NCI-H2196 treated with DMSO at 0.1 percent for 48 hours (cell line): ENCODE measurements at regions not wholly inside any gene's neighbourhood (a gene's known extent, or its start where the extent isn't known, plus 50 kb on each side); places are given as distances from the start of the nearest gene placed in this dataset.

Source experiments
- DNase-seq: peaks from one replicate; lab custom pipeline; 2025; ENCODE audit not compliant: unreplicated experiment; lab: John Stamatoyannopoulos, UW

GRCh38 chr4:3671571-3672464 lies 94.4 kb upstream of the ADRA2C start:
- DNase-seq = peak; percentile 16

GRCh38 chr4:3670521-3671519 lies 95.4 kb upstream of the ADRA2C start:
- DNase-seq = no peak

DNA sequence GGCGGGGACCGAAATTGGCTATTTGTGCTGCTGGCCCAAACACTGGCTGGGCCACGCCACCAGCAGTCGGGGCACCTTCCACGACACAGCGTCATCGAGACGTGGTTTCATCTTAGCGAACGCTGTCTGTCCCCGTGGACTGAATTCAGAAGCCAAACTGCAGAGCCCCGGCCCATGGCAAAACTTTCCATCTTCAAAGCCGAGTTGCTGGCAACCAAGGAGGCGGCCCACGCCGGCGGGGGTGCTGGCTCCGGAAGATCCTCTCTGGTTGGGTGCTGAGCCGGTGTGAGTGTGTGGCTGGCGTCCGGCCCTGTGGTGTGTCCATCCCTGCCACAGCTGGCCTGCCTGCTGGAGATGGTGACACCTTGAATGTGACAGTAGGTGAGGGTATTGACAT lies 96.6 kb upstream of the ADRA2C start:
- no peak for DNase-seq

DNA sequence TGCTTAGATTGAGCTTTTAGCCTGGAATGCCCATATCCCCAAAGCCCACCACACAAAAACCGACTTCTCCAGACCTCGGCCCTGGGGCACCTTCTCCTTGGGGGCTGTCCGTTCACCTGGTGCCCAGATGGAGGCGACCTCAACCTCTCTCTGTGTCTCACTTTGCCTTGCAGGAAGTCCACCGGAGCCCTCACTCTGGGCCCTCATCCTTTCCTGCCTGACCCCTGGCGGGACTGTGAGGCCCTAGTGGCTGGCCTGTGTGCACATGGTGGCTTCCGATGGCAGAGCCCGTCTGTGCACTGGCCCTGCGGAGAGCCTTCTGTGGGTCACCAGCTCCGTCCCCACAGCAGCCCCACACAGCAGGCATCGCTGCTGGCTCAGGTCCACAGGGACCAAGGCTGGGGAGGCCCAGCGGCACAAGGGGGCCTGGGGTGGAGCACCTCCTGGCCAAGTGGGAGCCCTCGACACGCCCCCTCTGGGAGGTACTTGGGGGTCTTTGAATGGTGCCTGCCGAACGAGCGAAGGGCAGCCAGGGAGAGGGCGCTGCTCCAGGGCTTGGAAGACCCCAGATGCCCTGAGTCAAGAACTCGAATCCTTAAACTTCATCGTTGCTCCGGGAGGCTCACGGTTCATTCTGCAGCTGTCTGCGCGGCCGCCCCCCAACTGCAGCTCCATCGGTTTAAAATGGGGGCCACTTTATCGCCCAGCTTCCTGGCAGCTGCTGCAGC lies 97.2 kb upstream of the ADRA2C start:
- DNase-seq = no peak

DNA sequence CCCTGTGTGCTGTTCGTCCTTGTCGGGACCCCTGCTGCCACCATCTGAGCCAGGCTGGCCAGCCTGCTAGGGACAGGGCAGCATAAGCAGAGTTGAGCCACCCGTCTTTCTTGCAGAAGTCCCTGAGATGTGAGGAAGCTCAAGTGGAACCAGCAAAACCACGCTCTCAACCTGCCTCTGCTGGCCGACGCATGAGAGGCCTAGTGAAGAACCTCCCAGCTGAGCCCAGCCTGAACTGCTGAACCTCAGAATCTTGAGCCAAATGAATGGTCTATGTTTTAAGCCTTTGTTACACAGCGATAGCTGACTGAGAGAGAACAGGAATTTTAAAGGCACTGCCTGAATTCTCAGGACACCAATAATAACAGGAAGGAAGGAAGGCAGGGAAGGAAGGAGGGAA lies 98.9 kb upstream of the ADRA2C start:
- no peak for DNase-seq

DNA sequence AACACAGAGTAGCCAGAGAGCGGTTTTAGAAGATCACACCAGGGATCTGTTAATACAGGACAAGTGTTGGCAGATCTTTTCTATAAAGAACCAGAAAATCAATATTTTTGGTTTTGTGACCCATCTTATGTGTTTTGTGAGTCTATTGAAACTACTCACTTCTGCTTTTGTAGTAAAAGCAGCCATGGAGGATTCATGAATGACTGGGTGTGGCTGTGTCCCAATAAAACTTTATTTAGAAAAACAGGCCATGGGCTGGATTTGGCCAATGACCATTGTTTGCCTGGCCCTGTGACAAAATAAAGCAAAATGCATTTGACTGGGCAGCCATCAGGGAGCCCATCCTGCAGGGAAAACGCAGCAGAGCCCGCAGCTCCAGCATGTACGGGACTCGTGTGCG lies 99.9 kb upstream of the ADRA2C start:
- DNase-seq = no peak

DNA sequence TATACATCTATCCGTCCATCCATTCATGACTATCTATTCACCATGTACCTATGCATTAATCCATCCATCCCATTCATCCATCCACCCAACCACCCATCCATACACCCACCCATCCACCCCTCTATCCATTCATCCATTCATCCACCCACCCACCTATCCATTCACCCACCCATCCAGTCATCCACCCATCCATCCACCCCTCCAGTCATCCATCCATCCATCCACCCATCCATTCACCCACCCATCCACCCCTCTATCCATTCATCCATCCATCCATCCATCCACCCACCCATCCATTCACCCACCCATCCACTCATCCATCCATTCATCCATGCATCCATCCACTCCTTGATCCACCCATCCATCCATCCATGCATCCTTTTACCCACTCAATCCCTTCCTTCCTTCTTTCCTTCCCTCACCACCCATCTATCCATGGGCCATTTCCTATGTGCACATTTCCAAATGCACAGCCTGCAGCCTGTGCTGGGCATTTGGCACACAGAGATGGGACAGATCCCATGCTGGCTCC lies 100.8 kb upstream of the ADRA2C start:
- no peak for DNase-seq

- DNase-seq = no peak
Measured at GRCh38 chr4:3663791-3664190, 102.4 kb upstream of the ADRA2C start.

DNA sequence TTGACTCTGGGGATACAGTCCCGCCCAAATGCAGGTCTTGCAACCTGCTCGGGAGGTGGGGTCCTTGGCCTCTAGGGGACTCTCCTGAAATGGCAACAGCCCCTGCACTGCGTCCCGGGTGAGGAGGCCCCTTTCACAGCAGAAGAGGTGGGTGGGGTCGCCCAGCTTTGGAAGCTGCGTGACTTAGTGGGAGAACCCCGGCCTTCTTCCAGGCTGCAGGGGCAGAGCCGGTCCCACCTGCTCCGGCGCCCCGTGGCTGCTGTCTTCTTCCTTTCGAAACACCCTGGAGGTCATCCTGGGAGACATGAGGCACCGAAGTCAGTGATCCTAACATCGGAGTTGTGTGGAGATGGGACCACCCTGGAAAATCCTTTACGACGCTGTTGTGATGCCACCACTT lies 103.7 kb upstream of the ADRA2C start:
- no peak for DNase-seq

GRCh38 chr4:3661989-3662388 lies 104.2 kb upstream of the ADRA2C start:
- DNase-seq = no peak

- DNase-seq = no peak
Measured at GRCh38 chr4:3660928-3661515, 105.2 kb upstream of the ADRA2C start.

GRCh38 chr4:3660086-3660927 lies 105.9 kb upstream of the ADRA2C start:
- DNase-seq = peak; percentile 34

DNA sequence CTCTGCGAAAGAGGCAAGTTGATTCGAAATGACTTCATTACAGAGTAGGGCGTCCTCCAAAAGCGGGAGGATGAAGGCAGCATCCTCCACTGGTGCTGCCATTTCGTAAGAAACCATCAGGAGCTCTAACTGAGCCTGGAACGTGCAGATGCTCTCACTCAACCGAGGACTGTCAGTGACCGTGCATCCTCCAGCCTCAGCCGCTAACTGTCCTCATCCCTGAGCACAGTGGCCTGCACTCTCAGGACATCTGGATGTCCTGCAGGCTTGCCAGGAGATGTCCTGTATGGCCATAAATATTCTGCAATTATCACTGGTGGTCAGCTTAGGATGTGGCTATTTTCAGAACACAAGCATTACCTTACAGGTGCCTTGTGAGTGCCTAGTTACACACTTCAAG lies 107.1 kb upstream of the ADRA2C start:
- DNase-seq = no peak

DNA sequence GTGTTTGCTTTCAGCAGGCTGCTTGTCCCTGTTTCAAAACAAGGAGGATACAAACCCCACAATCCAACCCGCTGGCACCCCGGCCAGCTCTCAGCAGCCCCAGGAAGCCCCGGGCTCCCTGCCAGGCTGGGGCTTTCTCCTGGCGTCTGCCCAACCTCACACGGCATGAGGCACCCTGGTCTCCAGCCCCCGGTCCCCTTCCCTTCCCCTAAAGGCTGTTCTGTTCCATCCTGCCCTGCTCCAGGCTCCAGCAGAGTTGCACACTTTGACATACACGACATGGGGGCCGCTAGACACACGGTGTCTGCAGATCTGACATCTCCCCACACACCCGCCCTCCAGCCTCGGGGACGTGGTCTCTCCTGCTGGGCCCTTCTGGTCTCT lies 107.7 kb upstream of the ADRA2C start:
- no peak for DNase-seq

- DNase-seq = no peak
Measured at GRCh38 chr4:3657902-3658529, 108.2 kb upstream of the ADRA2C start.

GRCh38 chr4:3656416-3657356 lies 109.5 kb upstream of the ADRA2C start:
- DNase-seq = no peak

- DNase-seq = no peak
Measured at GRCh38 chr4:3655963-3656362, 110.2 kb upstream of the ADRA2C start.

- no peak for DNase-seq
Measured at GRCh38 chr4:3655485-3655884, 110.7 kb upstream of the ADRA2C start.
